ENCODE measurements at regions not wholly inside any gene's neighbourhood (a gene's known extent, or its start where the extent isn't known, plus 50 kb on each side); places are given as distances from the start of the nearest gene placed in this dataset.
"Not testable (repeated sequence)": the region's sequence is repeated elsewhere in the genome, so short reads cannot be mapped to it uniquely, and the experiment has no call there.

DNA sequence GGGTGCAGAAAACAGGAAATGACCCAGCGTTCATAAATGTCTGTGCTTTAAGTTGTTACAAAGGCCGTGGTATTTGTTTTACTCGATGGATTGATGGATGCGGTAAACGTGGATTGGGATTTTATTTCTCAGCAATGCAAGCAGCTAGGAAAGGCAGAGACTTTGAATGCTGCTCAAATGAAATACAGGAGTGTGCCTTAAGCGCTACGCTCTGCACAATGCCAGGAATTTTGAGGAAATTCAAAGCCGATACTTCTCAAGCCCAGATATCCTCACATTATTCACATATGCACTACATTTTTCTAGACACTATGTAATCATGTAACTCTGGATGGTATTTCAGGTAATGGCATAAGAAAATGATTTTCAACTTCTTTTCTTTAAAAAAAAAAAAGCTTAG is 514.3 kb upstream of the ADARB2 start:
- peak; percentile 26 for DNase-seq

DNA sequence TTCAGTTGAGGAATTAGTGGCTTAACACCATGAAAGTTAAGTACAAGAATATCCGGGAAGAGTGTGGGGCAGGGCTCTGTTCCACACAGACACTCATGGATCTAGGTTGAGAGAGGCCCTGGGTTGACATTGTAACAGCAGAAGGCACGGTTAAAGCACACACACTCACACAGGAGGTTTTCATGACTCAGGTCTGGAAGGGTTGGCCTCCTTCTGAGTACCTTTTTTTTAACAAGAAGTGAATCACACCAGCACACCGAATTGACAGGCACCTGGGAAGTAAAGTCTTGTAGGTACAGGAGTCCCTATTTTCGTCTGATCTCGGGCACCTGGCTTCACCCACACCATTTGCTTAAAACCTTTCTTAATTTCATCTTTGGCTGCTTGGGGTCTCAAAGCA is 509.4 kb upstream of the ADARB2 start:
- no peak for DNase-seq

DNA sequence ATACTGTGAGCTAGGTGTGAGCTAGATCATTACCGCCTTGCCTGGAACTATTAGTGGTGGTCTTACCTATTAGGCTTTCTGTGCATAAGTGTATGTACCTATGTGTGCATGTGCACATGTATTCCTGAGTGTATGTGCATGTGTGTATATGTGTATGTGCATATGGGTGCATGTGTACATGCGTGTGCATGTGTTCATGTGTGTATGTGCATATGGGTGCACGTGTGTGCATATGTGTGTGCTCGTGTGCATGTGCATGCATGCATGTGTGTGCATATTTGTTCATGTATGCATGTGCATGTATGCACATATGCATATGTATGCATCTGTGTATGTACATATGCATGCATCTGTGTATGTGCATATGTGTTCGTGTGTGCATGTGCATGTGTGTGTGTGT is 508.3 kb upstream of the ADARB2 start:
- DNase-seq: no peak

DNA sequence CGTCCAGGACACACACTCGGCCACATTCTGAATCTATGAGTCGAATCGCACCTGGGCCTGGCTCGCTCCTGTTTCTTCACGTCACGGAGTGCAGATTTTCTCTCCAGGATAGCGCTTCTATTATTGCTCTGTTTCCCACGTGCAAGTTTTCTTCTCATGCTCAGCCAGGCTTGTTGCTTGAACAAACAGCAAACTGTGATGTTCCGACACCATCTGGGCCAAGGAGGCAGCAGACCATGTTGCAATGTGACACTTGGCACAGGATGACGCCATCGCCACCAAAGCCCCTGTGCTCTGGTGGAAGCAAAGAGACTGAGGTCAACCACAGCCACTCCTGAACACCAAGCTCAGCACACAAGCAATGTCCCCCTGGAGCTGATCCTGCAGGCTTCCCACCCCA is 507.1 kb upstream of the ADARB2 start:
- peak; percentile 16 for DNase-seq

DNA sequence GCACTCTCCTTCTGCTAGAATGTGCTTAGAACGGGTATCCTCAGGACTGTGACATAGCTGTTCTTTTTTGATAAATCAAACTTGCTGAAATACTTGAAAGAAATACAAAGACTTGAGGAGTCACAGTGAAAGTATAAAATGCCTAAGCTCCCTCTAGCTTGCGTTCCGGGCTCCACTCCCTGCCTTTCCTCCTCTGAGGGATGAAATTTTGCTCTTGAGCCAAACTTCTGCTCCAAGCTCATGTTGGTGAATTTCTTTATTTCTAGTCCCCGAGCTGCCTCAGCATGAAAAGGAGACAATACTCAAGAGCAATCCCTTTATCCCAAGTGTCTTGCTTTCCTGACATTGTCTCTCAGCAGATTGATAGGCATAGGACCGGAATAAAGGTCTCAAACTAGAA is 499.6 kb upstream of the ADARB2 start:
- no peak for DNase-seq

DNA sequence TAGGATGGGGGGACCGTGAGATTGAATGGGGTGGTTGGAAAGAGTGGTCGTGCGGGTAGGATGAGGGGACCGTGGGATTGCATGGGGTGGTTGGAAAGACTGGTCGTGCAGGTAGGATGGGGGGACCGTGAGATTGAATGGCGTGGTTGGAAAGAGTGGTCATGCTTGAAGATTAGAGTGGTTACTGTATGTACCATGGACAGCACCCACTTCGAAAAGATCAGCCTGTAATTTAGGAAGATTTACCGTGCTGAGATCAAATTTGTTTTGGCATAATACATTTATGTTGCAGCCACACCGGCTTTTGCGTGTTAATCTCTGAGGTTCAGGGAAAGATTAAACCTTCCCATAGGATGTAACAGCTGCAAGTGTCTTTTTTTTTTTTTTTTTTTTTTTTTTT is 495.2 kb upstream of the ADARB2 start:
- DNase-seq: no peak

DNA sequence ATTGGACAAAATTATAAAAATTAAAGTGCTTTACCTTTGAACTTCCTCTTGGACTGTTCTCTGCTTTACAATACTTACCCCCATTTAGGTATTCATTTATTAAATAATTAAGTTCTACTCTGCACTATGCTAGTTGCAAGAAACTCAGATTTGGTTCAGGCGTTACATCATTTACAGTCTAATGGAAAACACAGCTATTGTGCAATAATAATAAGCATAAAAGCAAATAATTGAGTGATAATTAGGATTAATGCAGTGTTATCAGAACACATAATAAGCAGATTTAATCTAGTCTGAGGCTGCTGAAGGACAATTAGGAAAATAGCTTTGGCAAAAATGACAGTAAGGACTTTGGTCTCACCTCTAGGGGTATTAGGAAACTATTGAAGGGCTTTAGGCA is 493.2 kb upstream of the ADARB2 start:
- DNase-seq: no peak

DNA sequence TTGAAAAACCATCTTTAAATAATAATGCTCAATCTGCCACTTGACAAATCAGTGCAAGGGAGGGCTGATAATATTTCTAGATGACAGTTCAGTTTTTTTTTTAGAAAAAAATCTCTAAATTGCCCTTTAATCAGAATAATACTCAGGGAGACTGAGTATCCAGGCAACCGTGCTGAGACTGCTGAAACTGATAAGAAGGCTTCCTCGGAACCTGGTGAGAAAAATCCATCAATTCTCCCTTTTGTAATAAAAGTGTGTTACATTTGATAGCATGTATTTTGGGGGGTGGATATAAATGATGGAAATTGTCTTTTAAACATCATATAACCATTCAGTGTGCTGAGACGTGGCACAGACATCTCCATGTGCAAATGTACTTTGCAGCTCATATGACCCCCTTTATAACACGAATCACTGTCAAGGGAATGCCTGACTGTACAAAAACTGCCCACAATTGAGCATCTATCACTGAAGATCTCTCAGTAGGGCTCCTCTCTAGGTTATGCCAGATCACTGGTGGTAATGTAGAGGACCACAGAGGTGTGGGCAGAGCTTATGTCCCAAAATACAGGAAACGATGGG is 491.1 kb upstream of the ADARB2 start:
- DNase-seq: no peak

DNA sequence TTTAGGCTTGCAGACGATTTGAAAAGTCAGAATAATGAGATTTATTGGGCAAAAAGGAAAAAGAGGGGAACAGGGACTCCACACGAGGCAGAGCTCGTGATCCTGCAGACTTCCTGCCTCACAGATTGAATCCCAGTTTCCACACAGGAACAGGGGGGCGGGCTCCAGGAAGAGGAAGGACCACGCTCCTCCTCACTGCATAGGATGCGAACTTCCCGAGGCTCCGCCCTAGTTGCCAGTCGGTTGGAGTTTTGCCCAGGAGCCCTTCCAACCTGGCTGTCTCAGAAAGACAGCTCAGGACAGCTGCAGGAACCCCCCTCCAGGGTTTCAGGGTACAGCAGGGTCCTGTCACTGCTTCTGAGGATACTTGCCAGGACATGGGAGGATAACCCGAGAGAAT is 488.3 kb upstream of the ADARB2 start:
- DNase-seq: no peak

DNA sequence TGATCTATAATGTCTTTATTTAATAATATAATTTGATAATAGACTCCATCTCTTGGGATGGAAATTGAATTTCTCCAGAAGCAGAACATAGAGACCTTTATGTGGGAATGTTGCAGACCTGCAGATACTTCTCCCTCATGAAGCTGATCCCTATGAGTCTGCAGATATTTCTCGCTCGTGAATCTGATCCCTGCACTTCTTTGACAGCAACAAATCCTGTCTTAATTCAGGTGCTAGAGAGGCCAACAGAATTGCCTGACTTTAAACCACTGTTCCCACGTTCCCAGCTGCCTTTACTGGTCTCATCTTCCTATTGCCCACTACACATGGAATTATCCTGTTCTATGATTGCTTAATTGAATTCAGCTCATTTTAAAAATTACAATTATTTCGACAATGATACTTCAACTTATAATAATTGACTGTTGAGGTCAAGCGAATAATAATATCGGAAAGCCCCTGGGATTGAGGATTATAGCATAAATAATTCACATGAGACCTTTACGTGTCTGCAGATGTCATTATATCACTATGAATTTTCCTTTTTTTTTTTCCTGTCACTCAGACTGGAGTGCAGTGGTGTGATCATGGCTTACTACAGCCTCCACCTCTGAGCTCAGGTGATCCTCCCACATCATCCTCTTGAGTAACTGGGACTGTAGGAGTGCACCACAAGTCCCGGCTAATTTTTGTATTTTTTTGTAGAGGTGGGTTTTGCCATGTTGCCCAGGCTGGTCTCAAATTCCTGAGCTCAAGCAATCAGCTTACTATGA is 486.4 kb upstream of the ADARB2 start:
- DNase-seq: no peak

DNA sequence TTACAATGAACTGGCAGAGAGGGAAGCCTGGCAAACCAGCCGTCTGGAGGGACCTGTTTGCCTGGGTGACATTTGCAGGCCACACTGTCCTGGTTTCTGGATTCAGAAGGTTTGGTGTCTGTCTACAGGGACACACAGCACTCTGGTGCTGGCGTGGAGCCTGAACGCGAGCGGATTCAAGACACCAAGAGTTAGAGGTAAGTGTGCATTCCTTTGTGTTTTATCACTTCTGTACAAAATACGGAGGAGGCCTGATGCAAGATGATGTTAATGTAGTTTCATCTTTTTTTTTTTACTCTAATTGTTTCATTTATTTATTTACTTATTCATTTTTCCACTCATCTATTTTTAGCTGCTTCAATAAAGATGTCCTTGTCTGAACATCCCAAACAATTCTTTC is 485.3 kb upstream of the ADARB2 start:
- DNase-seq: no peak

DNA sequence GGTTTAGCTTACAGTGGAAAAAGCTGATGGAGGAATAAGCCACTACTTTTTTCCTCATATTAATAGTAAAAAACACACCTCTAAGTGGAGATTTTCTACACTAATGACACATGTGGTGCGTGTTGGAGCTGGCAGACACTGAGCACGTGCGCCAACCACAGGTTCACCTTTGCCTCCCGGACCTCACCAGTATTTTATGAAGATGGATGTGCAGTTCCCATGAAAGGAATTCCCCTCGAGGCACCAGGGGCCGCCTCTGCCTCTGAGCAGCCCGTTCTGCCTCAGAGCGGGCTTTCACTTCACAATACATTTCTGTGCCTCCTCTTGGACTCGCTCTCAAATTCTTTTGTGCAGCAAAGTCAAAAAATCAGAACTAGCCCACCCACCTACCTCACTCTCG is 477.5 kb upstream of the ADARB2 start:
- peak; percentile 10 for DNase-seq

DNA sequence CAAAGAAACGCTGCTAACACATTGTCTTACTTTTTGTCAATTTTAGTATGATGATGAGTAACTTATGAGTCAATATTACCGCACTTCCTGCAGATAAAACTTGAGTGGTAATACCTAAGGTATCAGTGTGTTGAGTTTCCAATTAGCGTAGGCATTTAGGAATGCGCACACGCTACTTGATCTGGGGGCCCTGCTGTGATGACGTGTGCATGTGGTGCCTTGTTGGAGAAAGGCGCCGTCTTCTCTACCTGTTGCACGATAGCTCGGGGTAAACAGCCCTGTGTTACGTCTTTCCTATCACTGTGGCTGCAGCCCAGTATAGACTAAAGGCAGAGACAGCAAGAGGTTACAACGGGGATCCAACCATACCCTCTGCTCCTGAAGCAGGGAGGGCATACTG is 476.8 kb upstream of the ADARB2 start:
- no peak for DNase-seq

DNA sequence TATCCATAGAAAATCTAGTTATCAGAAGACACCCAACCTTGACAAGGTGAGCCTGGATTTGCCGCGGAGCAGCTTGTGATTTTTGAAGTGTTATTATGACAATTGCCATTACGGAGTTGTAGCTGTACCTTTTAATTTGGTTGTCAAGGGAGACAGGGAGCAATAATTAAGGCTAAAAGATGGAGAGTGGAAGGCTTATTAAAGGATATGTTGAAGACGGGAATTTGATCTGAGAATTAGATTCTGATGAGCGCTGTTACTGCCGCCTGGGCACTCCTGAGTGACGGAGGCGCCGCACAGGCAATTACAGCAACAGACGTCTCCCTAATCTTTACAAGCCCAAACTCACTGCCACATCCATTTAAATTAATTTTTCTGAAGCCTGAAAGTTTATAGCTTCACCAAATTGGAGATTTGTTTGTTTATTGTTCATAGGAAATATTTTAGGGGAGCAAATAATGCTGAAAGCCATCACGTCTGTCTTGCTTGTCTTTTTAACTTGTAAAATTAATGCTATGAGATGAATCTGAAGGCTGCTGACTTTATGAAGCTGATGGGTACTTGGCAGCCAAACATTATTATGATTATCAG is 475.0 kb upstream of the ADARB2 start:
- DNase-seq: no peak

DNA sequence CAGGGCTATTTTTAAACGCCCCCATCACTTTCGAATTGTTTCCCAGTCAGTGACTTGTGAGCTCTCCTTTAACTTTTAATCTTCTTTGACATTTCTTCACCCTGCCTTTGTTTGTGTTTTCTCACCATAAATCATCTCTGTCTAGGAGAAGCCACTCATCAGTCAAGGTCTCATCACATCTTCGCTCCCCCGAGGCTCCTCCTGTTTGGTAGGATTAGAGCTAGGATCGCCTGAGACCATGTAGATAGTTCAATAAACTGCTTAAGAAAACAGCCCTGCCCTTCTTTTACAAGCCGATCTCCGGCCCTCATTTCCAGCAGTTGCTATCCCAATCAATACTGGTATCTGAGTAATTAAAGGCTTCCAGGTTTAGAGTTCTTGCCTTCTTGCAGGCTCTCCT is 472.8 kb upstream of the ADARB2 start:
- DNase-seq: no peak

DNA sequence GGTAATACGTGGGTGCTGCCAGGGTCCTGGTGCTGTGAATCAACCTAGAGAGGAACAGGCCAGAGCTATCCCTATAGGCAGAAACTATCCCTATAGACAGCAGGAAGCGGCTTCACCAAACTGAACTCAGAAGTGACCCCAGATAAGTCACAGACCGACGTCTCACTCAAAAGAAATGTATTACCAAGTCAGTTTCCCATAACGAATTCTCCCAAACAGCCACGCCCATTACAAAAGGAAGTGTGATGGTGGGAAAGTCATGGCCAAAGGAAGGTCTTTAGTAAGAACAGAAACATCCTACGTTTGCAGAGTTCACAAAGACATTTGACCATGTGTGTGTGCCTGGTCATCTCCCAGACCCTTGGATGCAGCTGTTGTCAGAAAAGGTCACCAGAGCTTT is 470.8 kb upstream of the ADARB2 start:
- no peak for DNase-seq

DNA sequence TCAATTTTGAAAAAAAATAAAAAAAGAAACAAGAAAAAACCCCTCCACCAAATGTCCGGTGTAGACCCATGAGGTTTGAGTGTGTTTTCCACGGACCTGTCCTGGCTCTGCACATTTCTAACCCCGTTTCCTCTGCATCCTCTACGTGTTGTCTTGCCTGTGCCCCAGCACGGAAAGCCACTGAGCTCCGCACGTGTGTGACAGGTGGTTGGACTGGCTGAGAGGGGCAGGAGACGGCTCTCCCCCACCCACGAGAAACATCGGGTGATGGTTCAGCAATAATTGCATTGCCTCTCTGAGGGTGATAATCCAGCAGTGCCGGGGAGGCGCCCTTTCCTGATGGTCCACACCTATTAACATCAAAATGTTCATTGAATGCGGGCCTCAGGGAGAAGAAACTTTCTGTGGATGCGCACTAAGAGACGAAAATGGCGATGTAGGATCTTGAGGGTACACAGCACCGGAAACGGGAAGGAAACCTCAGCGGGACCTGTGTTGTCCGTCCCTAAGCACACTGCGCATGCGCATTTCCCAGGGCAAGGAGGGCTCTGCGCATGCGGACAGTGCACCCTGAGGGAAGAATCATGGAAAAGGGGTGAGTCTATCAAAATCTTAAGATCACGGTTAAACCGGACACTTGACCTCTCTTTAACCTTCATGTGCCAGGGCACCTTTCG is 470.1 kb upstream of the ADARB2 start:
- DNase-seq: no peak

DNA sequence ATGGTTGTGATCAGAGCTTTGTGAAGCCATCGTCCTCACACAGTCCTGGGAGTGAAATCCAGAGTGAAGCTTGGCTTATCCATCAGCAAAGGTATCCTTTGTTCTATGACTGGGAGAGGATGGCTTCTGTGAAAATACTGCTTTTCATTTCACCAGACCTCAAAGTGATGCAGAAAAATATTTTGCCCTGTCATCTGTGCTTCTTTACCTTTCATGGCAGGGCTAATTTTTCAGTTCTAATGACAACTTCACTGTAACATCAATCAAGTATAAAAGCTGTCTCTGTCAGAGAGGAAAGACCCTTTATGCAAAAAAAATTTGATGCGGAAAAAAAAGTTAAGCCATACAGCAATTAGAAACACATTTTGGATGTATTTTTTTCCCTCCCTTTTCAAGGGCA is 468.1 kb upstream of the ADARB2 start:
- no peak for DNase-seq

DNA sequence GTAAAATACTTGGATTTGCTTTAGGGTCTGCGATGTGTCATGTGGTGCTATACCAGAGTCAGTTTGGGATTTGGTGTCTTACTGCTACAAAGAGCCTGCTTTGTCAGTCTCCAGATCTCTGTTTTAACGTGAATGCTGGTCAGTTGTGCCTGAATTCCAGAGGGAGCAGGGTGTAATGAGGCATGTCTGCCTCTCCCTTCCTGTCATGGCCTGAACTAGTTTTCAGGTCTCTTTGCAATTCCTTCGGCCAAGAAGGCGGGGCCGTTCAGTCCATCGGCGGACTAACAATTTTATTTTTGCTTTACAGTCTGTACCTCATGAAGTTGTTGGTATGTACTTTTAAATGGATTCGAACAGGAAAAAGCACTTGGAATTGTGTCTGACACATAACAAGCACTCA is 465.1 kb upstream of the ADARB2 start:
- peak; percentile 49 for DNase-seq

DNA sequence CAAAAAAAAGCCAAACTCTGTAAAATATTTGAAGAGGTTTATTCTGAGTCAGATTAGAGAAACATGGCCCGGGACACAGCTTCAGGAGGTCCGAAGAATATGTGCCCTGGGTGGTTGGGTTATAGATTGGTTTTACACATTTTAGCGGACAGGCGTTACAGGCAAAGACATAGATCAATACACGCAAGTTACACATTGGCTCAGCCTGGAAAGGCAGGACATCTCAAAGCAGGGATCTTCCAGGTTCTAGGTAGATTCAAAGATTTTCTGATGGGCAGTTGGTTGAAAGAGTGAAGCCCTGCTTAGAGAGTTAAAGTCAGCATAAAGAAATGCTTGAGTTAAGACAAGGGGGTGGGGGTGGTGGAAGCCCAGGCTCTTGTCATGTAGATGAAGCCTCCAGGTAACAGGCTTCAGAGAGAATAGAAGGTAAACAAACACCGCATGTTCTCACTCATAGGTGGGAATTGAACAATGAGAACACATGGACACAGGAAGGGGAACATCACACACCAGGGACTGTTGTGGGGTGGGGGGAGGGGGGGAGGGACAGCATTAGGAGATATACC is 464.3 kb upstream of the ADARB2 start:
- DNase-seq: no peak

DNA sequence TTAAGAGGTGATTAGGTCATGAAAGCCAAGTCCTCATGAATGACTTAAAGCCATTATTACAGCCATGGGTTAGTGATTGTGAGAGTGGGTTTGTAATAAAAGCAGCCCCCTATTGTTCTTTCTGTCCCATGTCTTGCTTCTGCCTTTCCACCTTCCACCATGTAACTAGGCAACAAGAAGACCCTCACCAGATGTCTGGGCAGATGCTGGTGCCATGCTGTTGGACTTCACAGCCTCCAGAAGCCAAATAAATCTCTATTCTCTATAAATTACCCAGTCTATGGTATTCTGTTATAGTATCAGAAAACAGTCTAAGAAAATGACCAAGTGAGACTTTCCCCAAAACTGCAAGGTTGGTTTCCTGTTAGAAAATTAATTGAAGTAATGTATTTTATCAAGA is 460.3 kb upstream of the ADARB2 start:
- no peak for DNase-seq

DNA sequence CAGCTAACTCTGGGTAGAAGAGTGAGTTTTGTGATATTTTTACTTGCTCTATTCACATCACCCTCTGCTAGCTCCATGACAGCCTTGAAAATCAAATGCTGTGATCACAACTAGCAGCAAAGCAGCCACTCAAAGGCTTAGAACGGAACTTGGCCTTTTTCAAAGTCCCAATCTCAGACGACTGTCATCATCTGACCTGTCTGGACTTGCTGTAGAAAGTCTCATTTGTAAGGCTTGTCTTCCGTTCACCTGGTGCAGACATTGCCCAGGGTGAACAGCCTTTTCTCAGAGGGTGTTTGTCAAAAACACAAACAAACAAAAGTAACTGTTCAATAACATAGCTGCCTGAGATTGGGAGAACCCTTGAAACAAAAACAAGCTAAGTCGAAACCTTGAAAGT is 458.9 kb upstream of the ADARB2 start:
- DNase-seq: no peak

DNA sequence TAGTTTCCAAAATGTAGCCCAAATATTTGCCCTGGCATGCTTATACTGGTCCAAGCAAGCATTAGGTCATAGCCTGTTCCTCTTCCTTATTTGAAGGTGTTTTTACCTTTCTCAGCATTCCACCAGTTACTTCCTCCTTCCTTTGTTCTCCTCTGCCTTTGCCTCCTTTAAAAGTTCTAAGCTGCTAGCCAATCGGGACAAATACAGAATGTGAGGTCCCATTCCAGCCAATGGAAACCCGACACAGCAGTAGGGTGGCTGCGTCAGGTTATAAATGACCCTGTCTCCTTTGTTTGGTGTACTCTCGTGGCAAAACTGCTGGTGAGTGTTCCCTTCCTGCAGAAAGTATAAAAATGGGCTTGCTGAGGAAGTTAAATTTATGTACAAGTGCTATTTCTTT is 452.0 kb upstream of the ADARB2 start:
- DNase-seq: not testable (repeated sequence)
